Activated CD8-positive, alpha-beta memory T cell treated with anti-CD3 and anti-CD28 coated beads for 48 hours (primary cell): ENCODE measurements at regions not wholly inside any gene's neighbourhood (a gene's known extent, or its start where the extent isn't known, plus 50 kb on each side); places are given as distances from the start of the nearest gene placed in this dataset.

Experiments
- DNase-seq, 3 experiments: peaks; one replicate each; pipeline ENCODE4 v3.0.0-alpha.2; 2020; ENCODE audit warnings: low read depth in 2 of 3, low spot score in 2 of 3

DNA sequence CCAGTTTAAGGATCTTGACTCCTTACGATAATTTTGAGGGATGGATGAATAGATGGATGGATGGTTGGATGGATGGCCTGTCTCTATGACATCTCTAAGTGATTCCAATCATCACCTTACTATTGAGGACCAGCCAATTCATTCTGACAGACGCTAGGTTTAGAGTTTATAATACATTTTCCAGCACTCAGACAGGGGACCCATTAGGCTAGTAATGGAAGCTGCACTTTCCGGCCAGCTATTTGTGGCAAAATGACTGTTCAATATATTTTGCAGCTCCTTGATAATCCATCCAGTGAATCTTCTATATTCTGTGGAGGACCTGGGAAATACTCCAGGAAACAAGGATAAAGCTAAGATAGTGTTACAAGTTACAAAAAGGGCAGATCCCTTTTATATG lies 262.9 kb downstream of the TDRD15 start:
- no peak for DNase-seq

DNA sequence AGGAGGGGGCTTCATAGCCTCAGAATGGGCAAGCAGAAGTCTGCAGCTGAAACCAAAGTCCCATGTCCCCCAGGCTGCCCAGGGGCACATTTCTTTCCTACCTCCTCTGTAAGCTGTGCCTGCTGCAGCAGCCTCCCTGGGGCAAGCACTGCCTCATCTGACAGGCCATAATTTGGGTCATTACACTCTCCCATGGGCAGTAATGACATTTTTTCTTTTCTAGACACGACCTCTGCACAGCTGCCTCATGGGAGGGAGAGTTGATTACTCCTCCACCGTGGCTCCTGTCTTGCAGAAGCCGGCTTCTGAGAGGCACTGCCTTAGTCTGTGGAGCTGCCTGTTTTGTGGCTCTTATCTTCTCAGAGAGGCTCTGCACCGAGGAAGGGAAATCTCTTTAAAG lies 268.9 kb downstream of the TDRD15 start:
- no peak for DNase-seq

DNA sequence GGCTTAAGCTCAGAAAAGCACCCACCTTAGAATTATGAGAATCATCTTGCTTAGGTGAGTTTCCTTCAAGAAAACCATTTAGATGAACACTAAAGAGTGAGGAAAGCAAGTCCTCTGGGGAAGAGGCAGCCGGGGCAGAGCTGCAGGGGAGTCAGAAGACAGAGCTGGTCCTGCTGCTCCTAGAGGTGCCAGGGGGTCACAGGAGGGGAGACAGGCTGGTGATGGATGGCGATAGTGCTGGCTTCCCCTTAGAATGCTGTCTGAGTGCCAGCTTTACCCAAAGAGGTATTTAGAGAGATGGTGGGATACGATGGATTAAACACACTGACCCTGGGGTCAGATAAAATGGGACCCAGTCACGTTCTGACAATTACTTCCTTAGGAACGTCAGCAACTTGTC lies 269.4 kb downstream of the TDRD15 start:
- DNase-seq, result no peak

DNA sequence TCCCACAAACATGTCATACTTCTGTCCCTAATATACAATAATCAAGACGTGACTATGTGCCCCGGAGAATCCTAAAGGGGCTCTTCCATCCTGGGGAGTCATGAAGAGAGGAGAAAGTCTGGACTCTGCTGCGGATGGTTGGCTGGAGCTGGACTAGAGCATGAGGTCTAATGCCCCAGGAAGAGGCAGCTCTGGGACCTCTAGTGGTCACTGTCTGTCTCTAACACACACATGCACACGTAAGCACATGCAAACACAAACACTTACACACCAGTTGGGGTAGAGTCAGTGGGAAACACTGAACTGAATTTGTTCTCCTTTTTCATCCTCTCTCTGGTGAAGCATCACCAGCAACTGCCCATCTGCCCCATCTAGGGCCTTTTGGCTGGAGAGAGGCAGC lies 271.6 kb downstream of the TDRD15 start:
- DNase-seq, result no peak

DNA sequence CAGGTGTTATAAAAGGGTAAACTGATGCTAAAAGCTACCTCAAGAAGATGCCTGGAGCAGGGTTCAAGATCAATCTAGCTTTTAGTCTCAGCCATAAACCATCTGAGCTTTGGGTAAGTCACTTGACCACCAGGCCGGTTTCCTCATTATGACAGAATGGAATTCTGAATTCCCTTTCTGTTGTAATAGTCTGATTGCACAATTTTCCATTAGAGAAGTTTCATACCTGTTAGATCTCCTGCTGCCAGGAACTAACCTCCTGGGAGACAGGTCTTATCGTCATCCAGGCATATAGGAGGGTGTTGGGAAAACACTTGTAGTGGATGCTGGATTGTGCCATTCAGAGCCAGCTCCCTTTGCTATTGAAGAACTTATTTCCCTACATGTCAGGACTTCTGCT lies 272.5 kb downstream of the TDRD15 start:
- no peak for DNase-seq

DNA sequence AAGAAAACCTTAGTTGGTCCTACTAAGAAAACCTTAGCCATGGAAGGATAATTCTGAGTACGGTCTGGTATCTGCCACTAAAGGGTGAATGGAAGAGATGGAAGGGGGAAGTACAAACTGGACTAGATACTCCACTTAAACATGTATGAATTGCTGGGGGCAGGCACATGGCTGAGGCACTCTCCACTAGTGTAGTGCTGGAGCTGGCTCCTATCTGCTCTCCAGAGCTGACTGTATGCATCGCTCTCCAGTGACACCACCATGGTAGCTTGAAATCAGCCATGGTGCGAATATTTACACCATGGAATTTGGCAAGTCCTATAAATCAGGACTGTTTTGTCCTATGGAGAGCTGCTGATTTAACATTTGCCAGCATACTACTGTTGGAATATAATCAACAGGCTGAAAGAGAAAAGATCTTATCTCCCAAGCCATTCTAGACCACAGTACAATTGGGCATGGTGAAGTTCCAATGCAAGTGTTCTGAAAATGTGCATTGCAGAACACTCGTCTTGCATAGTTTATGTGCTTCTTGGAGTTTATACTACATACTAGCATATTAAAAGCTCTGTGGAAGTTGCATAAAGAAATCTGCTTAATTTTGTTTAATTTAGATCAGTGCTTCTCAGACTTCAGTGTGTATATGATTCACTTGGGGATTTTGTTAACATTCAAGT lies 277.4 kb downstream of the TDRD15 start:
- no peak for DNase-seq

DNA sequence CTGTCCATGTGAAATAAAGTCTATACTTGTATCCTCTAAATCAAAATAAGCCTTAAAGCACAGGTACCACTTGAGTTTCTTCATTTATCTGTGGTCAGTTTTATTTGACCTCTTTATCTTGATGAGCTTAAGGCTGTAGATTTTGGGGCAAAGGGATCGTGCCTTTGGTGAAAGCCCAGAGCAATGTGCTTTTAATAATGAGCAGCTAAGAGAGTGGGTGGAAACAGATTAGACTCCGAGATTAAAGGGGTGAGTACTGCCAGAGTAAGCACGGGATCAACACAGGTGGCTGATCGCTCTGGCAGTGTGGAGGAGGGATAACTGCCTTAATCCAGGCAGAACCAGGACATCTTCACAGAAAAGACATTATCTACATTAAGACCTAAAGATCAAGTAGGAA lies 280.4 kb downstream of the TDRD15 start:
- DNase-seq, result no peak

DNA sequence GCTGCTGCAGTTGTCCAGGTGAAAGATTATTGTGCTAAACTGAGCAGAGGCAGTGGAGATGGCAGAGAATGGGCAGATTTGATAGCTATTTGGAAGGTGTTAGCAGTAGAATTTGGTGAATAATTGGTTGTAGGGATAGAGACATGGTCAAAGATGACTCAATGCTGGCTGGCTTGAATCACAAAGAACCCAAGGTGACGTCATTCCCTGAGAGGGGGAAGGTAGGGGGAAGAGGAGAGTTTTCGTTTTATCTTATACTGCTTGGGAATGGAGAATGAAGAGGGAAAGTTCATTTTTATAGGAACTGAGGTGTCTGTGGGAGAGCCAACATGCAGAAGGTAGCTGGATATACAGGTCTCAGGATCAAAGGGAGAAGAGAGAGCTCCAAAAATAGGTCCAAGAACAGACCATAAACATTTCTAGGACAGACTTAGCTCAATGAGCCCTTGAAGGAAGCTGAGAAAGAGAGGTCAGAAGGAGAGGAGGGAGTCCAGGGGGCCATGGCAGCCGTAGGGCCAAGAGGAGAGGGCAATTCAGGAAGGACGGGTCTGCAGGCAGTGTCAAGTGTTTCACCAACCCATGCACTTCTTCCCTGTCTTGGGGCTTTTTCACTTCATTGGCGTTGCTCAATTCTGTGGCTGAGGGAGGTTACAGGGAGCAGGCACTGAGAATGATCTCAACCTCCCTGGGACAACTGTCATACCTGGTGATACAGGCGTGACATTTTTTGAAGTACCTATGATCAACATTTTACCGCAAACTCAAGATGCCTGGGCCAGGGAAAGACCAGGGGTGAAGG lies 281.3 kb downstream of the TDRD15 start:
- no peak for DNase-seq

DNA sequence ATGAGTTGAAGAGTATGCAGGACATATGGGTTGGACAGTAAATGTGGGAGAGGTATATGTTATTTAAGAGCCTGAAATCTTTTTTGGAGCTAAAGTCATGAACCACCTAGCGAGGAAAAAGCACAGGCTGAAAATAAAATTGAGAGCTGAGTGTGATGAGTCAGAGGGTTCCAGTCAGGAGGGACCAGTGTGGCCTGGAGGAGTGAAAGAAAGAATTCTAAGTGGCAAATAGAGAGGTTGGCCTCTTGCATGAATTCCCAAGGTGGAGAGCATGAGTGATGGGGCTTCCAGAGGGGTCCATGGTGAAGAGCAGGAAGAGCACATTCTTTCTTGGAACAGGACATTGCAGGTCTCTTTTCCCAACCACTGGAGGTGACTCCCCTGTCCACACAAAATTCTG lies 282.6 kb downstream of the TDRD15 start:
- DNase-seq, result no peak

DNA sequence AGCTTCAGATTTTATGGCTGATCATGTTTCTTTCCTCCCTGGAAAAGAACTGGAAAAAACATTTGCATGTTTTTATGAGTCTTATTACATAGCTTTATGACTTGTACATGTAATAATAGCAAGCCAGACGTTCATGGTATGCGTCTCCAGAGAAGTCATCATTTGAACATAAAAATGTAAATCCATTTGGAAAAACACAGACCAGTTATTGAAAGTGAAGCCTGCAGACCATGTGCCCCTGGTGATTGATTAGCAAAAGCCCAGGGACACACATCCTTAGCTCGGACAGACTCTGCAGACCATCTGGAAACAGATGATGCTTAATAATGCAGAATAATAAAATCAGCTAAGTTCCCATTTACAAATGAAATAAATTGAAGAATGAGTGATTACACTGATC lies 283.1 kb downstream of the TDRD15 start:
- DNase-seq, result no peak

DNA sequence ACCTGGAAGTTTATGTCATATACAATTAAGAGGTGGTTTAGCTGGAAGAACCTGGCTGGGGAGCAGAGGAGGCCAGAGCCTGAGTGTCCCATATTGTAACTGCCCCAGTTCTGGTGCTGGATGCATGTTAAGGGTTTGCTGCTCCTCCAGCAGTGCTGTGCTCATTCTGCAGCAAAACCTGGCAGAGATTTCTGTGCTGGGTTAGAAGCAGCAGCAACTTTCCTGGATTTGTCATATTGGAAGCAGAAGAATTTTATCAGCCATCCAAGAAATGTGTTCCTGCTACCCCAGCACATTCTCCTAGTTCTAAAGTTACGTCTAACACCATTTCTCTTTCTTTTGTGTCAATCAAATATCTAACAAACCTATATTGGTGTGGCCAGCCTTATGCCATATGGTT lies 284.1 kb downstream of the TDRD15 start:
- DNase-seq, result no peak

DNA sequence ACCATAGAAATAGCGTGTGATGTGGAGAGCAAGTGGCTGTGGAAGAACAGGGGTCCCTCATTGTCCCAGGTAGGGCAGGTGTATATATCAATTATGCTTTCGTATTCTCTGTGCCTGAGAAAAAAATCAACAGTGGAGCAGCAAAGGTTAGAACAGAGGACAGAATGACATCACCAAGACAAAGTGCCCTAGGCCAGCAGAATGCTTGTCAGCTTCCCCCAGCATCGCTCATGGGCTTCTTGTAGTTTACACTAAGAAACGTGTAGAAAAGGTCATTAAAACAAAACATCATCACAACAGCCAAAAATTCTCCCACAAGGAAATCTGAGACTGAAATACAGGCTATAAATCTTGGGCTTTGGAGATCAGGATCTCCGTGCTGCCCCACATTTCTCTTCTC lies 288.0 kb downstream of the TDRD15 start:
- no peak for DNase-seq

DNA sequence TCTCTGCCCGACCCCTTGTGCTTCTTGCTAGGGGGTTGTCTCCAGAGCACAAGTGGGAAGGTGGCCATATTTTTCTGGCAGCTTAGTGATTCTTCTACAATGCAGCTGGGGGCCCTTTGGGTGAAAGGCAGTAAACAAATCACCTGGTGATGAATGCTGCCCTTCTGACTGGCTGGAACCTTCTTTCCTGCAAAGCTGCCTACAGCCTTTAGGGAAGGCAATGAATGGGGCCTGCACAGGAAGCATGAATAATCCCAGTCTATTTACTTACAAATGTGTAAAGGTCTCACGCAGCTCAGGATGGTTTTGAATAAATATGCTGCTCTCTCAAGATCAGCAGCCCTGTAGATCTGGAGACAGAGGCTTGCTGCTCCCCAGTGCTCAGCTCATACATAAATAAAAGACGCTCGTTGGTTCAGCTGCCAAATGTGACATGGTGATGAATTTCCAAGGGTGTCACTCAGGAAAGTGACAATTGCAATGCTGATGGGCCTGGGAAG lies 289.2 kb downstream of the TDRD15 start:
- DNase-seq, result no peak

DNA sequence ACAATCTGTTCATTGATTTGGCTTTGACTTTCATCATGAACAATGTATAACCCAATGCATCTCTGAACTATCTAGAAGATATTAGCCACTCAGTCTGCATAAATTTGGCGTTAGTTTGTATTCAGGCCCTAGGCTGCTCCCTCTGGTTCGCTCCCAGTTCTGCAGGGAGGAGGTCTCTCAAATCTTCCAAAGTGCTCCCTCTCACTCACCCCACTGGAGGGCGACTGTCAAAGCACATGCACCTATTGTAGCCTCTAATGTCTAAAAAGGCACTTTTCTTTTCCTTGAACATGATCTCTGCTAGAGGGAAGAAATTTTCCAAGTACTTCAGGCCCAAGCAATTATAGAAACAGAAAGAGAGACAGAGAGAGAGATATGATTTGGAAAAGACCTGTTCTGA lies 291.5 kb downstream of the TDRD15 start:
- DNase-seq, result no peak

DNA sequence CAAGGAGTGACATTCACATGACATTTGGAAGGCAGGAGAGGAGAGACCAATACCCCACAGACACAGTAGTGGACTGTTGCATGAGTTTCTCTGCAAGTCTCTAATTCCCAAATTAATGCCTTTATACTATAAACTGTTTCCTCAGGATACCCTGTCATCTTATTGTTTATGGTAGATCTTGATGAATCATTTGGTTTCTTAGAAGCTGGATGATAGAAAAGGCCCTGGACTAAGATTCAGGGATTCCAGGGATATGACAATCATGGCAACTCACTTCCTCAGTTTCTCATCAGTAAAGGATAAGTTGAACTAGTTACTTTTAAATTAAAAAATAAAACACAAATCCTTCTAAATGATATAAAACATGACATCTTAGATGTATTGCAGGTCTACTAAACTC lies 292.5 kb downstream of the TDRD15 start:
- DNase-seq, result no peak

DNA sequence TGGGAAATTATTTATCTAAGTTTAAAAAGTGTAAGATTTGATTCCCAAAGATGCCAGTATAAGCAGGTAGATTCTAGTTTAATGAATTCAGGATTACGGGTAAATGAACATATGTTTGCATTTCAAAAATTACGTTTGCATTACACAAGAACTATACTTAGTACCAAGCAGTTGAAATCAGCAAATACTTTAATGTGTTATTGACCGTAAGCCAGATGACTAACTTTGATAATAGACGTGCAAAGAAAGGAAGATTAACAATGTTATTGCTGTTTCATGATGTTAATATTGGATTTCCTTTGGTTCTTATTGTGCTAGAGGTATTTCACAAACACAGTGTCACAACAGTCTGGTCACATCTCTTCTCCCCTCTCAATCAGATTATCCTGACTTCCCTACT lies 294.7 kb downstream of the TDRD15 start:
- DNase-seq, result no peak

DNA sequence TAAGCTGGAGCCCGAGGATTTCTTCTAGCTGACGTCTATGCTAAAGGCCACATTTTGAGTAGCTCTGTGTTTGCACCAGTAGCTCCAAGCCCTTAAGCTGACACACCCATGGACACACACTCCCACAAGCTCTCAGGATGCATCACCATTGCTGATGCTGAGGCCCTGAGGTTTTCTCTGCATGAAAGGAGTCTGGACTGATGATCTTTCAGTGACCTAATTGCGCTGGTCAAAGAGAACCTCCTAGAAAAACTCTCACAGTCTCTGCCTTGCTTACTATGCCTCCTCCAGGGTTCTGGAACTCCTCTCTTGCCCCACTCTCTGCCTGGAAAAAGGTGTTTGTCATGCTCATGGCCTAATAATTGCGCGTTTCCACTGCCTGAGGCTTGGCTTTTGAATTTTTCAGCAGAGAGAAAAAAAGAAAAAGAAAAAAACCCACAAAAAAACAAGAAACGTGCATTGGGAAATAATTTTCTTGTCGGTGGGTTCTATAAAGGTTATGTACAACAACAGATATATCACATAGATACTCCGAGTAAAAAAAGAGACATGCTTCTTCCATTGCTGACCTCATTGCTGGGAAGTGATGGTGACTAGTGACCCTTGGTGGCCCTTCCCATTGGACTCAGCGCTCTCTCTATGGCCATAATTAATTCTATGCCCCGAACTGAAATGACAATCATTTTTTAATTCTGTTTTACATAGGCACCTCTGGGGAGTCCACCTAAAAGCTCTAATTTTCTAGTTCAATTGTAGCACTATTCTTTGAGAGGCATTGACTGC lies 297.0 kb downstream of the TDRD15 start:
- no peak for DNase-seq

DNA sequence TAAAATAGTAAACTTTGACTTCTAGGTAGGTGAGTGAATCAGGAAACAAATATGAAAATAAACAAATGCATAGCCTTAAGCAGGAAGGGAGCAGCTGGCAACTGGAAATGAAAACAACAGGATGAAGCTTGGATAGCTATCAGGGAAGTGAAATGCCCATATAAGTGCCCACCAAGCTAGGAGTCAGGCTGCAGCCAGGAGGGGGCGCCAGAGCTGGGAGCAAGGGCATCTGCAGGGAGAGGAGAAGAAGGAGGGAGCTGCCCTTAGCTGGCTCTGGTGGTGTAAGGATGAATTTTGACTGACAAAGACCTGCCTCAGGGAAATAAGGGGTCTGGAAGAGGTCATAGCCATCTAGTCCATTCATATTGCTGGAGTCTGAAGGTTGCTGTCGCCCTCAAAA lies 298.3 kb downstream of the TDRD15 start:
- no peak for DNase-seq

DNA sequence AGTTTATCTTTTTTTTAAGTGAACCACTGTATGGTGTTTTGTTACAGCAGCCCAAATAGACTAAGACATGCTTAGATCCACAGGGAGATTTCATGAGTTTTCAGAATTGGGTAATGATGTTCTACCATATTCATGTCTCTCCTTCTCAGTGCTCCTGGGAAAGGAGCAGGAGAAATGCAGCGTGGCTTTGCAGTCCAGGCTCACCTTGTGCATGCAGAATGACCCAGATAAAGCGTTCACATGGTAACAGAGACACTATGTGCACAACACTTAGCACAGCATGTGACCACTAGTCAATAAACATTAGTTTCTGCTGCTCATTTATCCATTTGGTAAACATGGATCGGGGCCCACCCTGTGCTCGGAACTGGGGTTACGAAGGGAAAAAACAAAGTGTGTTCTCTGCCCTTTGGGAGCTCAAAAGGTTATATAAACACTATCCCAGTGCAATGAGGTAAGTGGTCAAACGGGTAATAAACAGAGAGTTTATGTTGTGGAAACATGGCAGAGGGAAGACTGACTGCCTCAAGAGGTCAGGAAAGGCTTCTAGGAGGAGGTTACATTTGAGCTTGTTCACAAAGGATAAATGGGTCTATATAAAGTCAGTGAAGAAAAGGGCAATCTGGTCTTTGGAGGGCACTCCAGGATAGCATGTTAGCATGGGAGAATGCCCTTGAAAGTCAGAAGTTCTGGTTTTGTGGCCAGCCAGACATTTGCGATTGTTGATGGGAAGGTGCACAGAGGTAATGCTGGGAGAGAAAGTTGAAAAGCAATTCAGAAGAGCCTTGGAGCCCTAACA lies 299.2 kb downstream of the TDRD15 start:
- DNase-seq, result no peak

DNA sequence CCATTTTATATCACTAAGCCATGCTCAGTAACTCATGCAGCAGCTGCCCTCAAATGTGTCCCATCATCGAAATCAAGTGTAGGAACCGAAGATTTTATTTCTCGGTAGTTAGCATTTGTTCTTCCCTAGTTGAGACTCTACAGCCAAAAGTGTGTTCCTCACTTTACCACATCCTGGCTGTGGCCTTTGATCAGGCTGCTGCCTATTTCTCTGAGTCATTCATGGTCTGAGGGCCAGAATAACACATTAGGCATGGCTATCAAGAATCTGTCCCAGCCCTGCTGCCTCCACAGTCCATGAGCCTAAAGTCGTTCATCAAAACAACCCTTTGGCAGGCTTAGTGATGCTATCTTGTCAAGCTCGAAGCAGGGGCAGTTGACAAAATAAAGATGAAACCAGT lies 300.1 kb downstream of the TDRD15 start:
- no peak for DNase-seq

DNA sequence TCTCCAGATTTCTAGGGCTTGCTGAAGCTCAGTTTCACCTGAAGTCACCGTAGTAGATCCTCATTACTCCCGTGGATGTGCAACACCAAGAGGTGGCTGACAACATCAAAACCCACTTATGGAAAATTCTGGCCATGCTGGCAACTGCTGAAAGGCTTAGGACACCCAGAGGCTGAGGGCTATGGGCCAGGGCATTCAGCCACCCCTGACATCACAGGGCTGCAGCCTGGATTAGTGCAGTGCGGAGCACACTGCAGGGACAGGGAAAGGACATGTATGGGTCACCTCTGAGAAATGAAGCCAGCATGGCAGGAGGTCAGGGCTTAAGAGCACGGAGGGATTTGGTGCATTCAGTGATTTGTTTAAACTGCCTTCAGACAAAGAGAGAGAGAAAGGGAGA lies 300.6 kb downstream of the TDRD15 start:
- DNase-seq, result no peak
